ENCODE measurements at regions not wholly inside any gene's neighbourhood (a gene's known extent, or its start where the extent isn't known, plus 50 kb on each side); places are given as distances from the start of the nearest gene placed in this dataset.
"Not testable (repeated sequence)": the region's sequence is repeated elsewhere in the genome, so short reads cannot be mapped to it uniquely, and the experiment has no call there.

DNA sequence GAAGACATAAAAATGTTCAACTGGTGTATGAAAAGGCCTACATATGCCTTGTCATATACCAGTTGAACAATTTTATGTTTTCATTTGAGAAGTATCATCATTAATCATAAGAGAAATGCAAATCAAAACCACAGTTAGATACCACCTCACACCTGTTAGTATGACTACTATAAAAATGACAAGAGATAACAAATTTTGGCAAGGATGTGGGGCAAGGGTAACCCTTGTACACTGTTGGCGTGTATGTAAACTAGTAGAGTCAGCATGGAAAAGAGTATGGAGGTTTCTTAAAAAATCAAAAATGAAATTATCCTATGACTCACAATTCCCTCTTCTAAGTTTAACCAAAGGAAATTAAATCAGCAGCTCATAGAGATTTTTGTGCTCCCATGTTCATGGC lies 250.4 kb upstream of the ST8SIA4 start:
- no peak for DNase-seq

DNA sequence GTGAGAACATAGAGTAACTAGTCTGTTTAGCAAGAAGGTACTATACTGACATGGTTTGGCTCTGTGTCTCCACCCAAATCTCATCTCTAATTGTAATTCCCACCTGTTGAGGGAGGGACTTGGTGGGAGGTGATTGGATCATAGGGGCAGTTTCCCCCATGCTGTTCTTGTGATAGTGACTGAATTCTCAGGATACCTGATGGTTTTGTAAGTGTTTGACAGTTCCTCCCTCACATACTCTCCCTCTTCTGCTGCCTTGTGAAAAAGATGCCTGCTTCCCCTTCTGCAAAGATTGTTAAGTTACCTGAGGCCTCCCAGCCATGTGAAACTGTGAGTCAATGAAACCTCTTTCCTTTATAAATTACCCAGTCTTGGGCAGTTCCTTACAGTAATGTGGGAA lies 240.4 kb upstream of the ST8SIA4 start:
- DNase-seq, result no peak

DNA sequence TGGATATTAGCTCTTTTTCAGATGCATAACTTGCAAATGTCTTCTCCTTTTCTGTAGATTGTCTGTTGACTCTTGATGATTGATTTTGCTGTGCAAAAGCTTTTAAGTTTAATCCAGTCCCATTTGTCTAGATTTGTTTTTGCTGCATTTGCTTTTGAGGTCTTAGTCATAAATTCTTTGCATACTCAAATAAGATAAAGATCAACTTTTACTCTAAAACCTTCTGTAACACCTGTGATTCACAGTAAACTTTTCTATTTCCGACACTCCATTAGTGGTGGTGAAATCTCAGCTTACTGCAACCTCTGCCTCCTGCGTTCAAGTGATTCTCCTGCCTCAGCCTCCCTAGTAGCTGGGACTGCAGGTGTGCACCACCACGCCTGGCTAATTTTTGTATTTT lies 239.0 kb upstream of the ST8SIA4 start:
- no peak for DNase-seq

DNA sequence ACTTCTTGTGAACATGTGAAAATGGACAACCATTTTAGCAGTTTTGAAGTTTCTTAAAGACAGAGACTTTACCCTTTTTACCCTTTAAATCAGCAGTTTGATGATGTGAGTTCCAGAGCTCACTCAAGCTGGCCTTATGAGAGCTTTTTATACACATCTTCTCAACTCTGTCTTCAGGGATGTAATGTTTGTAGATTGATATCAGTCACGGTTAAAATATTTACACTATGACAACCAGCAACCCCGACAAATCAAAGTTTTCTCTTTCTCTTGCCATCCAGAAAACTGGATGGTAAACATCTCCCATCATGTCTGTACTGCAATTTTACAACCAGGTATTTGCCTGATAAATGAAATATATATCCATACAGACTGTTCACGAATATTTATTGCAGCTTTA lies 233.4 kb upstream of the ST8SIA4 start:
- DNase-seq, result no peak

DNA sequence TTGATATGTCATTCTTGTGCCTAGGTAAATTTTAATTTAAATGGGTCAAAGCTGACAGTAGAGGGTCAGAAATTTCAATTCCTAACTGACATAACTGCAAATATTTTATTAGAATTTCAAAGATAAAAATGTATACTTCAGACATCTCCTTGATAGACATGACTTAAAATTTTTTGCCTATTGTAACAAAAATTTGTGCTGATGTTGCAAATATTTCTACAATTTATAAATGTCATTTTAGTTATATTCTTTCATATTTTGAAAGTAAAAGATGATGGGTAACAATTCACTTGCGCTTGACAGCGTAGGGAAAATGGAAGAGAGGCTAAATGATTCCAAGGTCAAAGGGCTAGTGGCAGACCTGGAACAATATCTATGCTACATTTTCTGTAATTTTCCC lies 220.3 kb upstream of the ST8SIA4 start:
- no peak for DNase-seq

DNA sequence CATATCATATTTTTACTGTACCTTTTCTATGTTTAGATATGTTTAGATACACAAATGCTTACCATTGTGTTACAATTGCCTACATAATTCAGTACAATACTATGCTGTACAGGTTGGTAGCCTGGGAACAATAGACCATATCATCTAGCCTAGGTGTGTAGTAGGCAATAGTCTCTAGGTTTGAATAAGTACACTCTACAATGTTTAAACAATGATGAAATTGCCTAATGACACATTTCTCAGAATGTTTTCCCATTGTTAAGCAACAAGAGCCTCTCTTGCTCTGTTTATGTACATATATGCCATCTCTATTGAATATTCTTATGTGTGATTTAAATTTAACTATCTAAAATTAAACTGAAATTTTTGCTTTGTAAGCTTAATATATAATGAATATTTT lies 209.6 kb upstream of the ST8SIA4 start:
- DNase-seq, result no peak

DNA sequence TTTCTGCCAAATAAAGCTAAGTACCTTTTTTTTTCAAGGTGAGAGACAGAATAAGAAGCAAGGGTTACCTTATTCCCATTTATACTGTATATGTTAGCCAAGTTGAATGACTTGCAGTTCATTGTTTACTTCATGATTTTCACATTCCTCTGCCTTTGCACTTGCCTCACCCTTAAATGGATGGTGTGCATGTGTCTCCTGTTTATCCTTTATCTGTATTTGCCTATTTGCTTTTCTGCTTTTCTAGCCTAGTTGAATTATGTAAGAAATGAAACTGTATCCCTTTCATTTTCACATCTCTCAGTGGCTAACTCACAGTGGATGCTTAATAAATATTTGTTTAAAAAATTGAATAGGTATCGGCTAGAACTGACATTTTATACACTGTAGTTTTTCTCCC lies 200.8 kb upstream of the ST8SIA4 start:
- DNase-seq, result no peak

DNA sequence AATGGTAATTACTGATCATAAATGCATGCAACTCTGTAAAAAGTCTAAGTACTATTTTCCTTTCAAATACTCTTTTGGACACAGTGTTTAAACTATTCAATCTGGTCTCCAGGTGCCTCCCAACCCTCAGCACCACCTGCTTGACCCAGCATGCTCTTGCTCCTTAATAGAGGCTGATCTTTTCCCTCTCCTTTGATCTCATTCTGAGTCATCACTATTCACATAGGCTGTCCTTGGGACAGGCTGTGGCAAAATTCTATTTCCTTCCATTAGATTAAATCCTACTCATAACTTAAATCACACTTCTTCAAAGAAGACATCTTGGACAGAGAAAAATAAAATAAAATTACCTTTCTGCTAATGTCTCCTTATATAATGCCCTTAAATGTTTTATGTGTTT lies 199.4 kb upstream of the ST8SIA4 start:
- DNase-seq, result peak; percentile 4

DNA sequence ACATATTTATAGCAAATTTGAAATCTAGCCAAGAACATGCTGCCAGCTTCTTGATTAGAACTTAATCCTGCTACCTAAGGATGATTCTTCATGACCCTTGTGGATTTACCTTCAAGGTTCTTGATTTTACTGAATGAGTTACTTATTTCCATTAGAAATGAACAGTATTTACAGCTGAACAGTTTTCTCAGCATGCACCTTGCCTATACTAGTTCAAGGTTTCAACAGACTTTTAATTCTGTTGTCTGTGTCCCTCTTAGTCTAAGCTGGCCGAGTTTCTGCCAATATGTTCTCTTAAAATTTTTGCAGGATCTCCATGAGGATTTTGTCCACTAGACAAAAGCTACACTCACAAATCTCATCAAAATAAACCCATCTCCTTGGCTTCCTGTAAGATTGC lies 188.8 kb upstream of the ST8SIA4 start:
- no peak for DNase-seq

DNA sequence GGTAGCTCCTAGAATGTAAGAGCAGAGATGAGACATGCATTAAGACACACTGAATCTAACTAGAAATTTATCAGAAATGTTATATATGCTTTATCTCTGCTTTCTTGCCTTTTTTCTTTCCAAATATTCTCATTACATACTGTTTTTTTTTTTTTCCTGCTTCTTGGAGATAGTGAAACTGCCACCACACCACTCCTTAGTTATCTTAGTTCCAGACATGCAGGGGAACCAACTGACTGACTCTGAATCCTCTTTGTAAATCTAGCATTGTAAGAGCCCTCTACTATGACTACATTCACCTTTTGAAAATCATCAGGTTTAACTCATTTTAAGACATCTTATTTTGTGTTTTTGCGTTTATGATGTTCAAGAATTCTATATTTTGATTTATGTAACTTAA lies 181.3 kb upstream of the ST8SIA4 start:
- no peak for DNase-seq

DNA sequence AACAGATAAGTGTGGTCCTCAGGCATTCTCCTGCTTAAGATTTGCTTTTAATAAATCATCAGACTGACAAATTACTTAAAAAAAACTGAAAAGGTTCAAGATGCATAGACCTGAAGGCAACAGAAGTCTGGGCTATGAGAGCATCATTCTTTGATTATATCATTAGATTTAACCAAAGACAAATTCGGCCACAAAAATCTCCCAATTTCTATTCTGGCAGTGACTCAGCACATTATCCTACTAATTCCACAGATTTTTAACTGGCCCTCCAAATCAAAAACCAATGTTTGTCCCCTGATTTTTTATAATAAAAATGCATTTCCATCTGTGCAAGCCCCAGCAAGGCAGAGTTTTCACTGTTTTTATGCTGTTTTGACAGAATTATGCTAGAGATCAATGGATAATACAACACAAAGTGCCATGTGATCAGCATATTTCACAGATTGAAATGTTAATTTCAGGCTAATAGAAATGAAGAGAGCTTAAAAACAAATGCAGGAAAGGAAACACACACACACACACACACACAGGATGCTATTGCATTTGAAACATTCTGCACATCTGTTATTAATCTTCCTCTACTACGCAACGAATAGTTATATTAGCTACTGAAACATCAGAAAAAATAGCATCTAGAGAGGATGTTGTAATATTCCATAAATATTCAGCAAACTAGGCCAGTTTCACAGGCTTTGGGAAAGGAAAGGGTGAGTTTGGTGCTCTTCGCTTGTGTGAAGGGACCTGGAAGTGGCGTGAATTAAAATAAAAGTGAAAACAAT lies 177.6 kb upstream of the ST8SIA4 start:
- no peak for DNase-seq

DNA sequence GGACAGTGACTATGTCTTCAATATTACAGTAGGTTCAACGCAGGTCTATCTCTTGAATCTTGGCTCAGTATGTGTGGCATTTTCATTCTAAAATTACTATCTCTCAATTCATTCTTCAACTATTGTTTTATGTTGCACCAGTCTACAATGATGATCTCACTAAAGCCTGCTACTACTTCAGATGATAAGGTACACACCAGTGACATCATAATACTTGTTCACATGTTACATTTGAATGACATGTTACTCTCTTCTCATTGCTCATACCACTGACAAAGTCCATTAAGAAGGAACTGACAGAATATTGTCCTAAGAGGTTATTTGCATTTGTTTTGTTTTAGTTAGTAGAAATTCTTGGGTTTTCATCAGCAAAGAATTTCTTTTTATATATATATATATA lies 165.2 kb upstream of the ST8SIA4 start:
- DNase-seq, result no peak

DNA sequence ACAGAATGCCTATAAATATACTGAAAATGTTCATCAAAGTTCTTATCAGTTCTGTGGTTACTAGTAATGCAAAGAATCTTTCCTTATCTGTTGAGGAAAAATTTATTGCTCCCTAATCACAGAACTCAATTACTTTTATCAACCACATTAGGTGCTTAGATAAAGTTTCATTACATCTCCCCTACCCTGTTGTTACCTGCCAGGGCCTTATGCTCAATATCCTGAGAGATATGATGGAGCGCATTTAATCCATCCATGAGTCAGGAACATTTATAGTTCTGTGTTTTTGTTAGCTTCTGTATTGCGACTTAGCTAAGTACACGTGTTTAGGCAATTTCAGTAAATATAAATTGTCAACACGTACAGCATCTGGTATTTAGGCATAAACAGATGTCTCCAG lies 164.3 kb upstream of the ST8SIA4 start:
- no peak for DNase-seq

DNA sequence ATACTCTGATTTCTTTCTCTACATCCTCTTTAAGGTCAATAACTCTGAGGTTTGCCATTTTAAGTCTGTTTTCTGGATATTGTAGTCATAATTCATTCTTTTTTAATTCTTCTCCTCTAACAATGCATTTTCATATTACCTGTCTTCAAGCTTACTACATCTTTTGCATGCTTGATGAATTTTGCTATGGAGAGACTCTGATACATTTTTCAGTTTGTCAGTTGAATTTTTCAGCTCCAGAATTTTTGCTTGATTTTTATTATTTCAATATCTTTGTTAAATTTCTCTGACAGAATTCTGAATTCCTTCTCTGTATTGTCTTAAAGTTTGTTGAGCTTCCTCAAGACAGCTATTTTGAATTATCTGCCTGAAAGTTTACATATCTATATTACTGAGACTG lies 159.8 kb upstream of the ST8SIA4 start:
- no peak for DNase-seq

DNA sequence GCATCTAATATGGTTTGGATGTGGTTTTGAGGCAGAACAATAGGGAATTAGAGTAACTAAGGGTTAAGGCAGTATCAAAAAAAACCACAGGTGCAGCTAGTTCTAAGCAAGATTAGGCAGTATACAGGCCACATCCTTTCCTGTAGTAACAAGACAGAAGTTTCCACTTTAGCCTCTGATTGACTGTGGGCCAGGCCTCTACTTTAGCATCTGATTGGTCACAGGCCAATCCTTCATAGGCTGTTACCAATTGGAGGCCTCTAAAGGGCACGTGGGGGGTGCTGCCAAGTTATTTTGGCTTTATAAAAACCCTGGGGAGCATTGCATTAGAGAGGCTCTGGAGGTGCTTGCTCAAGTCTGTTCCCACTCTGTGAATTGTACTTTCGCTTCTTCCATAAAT lies 144.1 kb upstream of the ST8SIA4 start:
- DNase-seq, result no peak

DNA sequence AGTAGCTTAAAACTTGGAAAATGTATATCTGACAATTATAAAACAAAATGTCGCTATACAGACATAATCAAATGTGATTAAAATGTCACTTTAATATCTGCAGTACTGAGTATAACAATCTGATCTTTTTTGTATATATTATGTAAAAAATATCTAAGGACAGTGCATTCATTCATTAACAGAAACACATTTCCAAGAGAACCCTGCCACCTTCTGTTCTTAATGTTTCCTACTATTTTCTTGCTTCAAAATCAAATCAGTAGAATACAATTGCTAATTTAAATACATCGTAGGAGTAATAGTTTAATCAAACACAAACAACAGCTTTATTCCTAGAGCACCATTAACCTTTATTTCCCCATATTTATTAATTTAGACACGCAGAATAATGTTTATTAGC lies 142.6 kb upstream of the ST8SIA4 start:
- no peak for DNase-seq

DNA sequence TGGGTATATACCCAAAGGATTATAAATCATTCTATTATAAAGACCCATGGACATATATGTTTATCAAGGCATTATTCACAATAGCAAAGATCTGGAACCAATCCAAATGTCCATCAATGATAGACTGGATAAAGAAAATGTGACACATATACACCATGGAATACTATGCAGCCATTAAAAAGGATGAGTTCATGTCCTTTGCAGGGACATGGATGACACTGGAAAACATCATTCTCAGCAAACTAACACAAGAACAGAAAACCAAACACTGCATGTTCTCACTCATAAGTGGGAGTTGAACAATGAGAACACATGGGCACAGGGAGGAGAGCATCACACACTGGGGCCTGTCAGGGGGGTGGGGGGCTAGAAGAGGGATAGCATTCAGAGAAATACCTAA lies 136.9 kb upstream of the ST8SIA4 start:
- not testable (repeated sequence) for DNase-seq

DNA sequence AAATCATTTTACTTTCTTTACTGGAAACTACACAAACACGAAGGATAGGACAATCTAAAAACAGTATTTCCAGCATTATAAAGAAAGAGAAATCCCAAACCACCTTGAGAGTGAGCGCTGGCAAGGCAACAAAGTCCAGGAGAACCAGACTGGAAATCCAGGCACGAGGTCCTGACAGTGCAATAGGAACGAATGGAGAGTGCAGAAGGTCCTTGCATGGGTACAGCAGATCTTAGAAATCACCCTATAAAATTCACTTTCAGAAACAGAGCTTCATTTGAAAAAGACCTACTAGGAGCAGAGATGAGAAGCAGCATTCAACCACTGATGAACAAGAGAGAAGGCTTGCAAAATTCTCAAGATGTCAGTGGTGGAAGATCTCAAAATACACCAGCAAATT lies 133.7 kb upstream of the ST8SIA4 start:
- DNase-seq, result no peak

DNA sequence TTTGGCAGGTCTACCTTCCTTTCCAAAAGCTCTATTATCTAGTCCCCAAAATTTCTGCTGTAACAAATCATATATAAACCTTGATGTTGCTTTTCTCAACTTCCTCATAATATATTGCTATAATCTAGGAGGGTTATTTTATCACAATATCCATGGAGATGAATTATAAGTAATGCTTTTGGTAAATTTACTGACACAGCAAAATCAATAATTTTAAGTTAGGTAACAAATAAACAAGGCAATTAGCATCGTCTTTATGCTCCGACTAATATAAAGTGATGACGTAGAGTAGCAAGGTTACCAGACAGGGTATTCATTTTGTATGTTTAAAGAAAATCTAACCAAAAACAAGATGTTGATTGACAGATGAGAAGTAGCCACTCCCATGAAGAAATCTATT lies 132.3 kb upstream of the ST8SIA4 start:
- DNase-seq, result no peak

DNA sequence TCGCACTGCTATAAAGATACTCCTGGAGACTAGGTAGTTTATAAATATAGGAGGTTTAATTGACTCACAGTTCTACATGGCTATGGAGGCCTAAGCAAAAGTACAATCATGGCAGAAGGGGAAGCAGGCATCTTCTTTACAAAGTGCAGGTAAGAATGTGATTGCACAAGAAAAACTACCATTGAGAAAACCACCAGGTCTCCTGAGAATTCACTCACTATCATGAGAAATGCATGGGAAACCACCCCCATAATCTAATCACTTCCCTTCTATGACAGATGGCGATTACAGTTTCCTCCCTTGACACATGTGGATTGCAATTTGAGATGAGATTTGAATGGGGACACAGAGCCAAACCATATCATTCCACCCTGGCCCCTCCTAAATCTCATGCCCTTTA lies 121.2 kb upstream of the ST8SIA4 start:
- no peak for DNase-seq

DNA sequence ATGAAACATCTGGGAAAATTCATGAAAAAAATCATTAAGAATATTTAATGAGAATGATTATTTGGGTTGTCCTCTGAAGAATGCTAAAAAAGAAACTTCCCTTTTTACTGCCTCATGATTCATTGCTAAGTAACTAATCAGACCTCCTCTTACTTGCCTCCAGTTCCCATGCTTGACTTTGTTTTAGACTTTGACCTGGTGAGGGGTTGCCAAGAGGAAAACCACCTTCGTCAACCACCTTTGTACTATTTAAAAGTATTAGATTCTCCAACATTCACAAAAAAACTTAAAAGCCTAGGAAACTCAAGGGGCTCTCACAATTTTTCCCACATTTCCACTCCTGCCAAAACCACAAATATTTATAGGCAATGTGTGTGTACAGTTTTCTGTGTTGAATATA lies 115.2 kb upstream of the ST8SIA4 start:
- no peak for DNase-seq

DNA sequence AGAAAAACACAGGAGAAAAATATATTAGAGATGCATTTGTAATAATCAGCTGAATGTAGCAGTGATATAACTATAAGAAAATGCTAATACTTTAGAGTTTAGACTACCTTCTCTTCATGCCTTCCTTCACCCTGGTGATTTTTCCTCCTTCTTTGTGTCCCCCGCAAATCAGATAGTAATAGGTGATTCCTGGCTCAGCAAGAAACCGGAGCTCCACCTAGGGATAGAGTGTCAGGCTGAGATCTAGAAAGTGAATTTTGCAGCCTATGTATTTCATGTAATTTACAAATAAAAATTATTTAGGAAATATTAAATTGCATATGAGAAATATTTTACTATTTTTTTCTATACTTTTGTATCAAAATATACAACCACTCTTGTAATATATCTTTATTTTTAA lies 109.8 kb upstream of the ST8SIA4 start:
- no peak for DNase-seq

DNA sequence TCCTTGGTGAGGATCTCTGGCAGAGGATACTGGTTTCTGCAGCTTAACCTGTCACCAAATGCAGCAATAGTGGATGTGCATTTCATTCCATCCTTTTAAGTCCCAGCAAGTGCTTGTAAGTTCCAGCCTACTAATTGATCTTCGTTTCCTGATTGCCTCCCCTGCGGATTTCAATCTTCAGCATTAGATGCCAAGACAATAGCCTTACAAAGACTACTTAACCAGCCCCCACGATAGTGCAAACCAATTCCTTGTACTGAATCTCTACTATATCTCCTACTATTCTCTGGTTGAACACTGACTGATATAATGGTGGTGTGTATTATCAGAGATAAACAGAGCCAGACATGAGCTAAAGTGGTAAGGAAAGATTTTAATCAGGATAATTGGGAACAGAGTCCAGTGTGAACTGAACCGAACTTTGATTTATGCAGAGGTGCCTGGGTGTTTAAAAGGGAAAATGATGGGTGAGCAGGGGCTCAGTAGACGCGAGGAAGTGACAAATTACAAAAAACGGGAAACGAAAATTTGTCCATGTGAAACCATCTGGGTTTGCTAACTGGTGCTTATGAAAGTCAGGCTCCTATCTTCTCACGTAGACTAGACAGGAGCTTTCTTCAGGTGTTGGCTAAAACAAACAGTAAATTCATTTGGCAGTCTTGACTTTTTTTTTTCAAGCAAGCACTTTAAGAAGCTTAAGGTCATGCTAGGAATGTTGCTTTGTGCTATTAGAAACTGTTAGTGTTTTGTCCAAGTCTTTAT lies 106.9 kb upstream of the ST8SIA4 start:
- no peak for DNase-seq

DNA sequence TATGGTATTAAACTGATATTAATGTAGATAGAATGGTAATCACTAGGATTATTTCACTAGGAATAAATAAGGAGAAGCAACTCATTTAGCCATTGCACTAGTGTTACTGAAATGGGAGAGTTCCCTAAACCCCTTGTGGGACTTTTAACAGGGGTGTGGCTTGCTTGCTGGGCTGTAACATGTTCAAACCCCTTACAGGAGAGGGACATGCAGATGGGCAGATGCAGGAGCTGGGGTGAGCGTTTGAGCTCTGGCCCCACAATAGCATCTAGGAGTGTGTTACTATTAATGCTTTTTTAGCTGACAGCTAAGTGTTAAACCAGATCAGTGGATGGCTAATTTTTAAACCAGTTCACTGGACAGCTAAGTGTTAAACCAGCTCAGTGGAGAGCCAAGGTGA lies 89.3 kb upstream of the ST8SIA4 start:
- no peak for DNase-seq

DNA sequence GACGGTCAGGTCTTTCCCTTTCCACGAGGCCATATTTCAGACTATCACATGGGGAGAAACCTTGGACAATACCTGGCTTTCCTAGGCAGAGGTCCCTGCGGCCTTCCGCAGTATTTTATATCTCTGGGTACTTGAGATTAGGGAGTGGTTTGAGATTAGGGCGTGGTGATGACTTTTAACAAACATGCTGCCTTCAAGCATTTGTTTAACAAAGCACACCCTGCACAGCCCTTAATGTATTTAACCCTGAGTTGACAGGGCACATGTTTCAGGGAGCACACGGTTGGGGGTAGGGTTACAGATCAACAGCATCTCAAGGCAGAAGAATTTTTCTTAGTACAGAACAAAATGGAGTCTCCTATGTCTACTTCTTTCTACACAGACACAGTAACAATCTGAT lies 80.5 kb upstream of the ST8SIA4 start:
- not testable (repeated sequence) for DNase-seq

All from NCI-H510A (cell line).